ENCODE measurements at regions not wholly inside any gene's neighbourhood (a gene's known extent, or its start where the extent isn't known, plus 50 kb on each side); places are given as distances from the start of the nearest gene placed in this dataset.

DNA sequence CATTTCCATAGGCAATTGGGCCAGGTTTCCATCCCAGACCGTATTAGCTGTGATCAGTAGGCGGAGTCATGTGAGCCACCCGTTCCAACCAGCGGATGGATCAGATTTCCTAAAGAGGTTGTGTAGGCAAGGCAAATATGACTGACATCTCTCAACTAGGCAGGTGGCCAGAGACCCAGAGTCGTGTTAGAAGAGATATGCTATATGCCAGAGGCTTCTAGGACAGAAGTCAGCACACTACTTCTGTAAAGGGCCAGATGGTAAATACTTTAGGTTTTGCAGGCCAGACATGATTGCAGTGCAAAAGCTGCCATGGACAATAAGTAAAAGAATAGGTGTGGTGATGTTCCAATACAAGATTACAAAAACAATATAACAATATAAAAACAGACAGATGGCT lies 788.4 kb downstream of the RPA4 start:
- TF ChIP-seq, protein P1, sequence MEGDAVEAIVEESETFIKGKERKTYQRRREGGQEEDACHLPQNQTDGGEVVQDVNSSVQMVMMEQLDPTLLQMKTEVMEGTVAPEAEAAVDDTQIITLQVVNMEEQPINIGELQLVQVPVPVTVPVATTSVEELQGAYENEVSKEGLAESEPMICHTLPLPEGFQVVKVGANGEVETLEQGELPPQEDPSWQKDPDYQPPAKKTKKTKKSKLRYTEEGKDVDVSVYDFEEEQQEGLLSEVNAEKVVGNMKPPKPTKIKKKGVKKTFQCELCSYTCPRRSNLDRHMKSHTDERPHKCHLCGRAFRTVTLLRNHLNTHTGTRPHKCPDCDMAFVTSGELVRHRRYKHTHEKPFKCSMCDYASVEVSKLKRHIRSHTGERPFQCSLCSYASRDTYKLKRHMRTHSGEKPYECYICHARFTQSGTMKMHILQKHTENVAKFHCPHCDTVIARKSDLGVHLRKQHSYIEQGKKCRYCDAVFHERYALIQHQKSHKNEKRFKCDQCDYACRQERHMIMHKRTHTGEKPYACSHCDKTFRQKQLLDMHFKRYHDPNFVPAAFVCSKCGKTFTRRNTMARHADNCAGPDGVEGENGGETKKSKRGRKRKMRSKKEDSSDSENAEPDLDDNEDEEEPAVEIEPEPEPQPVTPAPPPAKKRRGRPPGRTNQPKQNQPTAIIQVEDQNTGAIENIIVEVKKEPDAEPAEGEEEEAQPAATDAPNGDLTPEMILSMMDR (IDR thresholded peaks at IDR 0.05): no peak
- no peak for TF ChIP-seq SP1 (CRISPR knock-in tag; conservative IDR thresholded peaks at IDR 0.05)
- TF ChIP-seq NFE2L1 (CRISPR knock-in tag; IDR thresholded peaks at IDR 0.05): no peak
- TF ChIP-seq ZNF263 (CRISPR knock-in tag; IDR thresholded peaks at IDR 0.05; ENCODE audit: low read depth): no peak
- TF ChIP-seq NFYB (CRISPR knock-in tag; conservative IDR thresholded peaks at IDR 0.05; ENCODE audit: low read depth): no peak
- TF ChIP-seq, protein P2, sequence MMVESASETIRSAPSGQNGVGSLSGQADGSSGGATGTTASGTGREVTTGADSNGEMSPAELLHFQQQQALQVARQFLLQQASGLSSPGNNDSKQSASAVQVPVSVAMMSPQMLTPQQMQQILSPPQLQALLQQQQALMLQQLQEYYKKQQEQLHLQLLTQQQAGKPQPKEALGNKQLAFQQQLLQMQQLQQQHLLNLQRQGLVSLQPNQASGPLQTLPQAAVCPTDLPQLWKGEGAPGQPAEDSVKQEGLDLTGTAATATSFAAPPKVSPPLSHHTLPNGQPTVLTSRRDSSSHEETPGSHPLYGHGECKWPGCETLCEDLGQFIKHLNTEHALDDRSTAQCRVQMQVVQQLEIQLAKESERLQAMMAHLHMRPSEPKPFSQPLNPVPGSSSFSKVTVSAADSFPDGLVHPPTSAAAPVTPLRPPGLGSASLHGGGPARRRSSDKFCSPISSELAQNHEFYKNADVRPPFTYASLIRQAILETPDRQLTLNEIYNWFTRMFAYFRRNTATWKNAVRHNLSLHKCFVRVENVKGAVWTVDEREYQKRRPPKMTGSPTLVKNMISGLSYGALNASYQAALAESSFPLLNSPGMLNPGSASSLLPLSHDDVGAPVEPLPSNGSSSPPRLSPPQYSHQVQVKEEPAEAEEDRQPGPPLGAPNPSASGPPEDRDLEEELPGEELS (CRISPR knock-in tag; IDR thresholded peaks at IDR 0.05): no peak
- TF ChIP-seq, protein P3, sequence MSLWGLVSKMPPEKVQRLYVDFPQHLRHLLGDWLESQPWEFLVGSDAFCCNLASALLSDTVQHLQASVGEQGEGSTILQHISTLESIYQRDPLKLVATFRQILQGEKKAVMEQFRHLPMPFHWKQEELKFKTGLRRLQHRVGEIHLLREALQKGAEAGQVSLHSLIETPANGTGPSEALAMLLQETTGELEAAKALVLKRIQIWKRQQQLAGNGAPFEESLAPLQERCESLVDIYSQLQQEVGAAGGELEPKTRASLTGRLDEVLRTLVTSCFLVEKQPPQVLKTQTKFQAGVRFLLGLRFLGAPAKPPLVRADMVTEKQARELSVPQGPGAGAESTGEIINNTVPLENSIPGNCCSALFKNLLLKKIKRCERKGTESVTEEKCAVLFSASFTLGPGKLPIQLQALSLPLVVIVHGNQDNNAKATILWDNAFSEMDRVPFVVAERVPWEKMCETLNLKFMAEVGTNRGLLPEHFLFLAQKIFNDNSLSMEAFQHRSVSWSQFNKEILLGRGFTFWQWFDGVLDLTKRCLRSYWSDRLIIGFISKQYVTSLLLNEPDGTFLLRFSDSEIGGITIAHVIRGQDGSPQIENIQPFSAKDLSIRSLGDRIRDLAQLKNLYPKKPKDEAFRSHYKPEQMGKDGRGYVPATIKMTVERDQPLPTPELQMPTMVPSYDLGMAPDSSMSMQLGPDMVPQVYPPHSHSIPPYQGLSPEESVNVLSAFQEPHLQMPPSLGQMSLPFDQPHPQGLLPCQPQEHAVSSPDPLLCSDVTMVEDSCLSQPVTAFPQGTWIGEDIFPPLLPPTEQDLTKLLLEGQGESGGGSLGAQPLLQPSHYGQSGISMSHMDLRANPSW (CRISPR knock-in tag; conservative IDR thresholded peaks at IDR 0.05; ENCODE audit: low read depth): no peak
- TF ChIP-seq KAT7 (CRISPR knock-in tag; IDR thresholded peaks at IDR 0.05; ENCODE audit: borderline replicate concordance): no peak
- TF ChIP-seq, protein P4, sequence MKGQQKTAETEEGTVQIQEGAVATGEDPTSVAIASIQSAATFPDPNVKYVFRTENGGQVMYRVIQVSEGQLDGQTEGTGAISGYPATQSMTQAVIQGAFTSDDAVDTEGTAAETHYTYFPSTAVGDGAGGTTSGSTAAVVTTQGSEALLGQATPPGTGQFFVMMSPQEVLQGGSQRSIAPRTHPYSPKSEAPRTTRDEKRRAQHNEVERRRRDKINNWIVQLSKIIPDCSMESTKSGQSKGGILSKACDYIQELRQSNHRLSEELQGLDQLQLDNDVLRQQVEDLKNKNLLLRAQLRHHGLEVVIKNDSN (CRISPR knock-in tag; IDR thresholded peaks at IDR 0.05): no peak
- no peak for TF ChIP-seq ZNF138 (CRISPR knock-in tag; conservative IDR thresholded peaks at IDR 0.05)
- TF ChIP-seq SMAD3 (CRISPR knock-in tag; IDR thresholded peaks at IDR 0.05; ENCODE audit: borderline replicate concordance): no peak
- TF ChIP-seq CBFB (CRISPR knock-in tag; IDR thresholded peaks at IDR 0.05; ENCODE audit: low read depth): no peak
- TF ChIP-seq TP53 (CRISPR knock-in tag; IDR thresholded peaks at IDR 0.05): no peak
- TF ChIP-seq, protein P5, sequence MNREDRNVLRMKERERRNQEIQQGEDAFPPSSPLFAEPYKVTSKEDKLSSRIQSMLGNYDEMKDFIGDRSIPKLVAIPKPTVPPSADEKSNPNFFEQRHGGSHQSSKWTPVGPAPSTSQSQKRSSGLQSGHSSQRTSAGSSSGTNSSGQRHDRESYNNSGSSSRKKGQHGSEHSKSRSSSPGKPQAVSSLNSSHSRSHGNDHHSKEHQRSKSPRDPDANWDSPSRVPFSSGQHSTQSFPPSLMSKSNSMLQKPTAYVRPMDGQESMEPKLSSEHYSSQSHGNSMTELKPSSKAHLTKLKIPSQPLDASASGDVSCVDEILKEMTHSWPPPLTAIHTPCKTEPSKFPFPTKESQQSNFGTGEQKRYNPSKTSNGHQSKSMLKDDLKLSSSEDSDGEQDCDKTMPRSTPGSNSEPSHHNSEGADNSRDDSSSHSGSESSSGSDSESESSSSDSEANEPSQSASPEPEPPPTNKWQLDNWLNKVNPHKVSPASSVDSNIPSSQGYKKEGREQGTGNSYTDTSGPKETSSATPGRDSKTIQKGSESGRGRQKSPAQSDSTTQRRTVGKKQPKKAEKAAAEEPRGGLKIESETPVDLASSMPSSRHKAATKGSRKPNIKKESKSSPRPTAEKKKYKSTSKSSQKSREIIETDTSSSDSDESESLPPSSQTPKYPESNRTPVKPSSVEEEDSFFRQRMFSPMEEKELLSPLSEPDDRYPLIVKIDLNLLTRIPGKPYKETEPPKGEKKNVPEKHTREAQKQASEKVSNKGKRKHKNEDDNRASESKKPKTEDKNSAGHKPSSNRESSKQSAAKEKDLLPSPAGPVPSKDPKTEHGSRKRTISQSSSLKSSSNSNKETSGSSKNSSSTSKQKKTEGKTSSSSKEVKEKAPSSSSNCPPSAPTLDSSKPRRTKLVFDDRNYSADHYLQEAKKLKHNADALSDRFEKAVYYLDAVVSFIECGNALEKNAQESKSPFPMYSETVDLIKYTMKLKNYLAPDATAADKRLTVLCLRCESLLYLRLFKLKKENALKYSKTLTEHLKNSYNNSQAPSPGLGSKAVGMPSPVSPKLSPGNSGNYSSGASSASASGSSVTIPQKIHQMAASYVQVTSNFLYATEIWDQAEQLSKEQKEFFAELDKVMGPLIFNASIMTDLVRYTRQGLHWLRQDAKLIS (CRISPR knock-in tag; IDR thresholded peaks at IDR 0.05; ENCODE audit: borderline replicate concordance): no peak
